ENCODE measurements at regions not wholly inside any gene's neighbourhood (a gene's known extent, or its start where the extent isn't known, plus 50 kb on each side); places are given as distances from the start of the nearest gene placed in this dataset.

- H3K79me1 ChIP-seq (ENCODE audit: low read length): no peaks in the 10 kb centered on the region
- no peaks in the 10 kb centered on the region for H3K9me3 ChIP-seq (ENCODE audit: insufficient read depth, low read depth, low read length)
- H2AFZ ChIP-seq (ENCODE audit: insufficient read depth, low read length, poor library complexity): no peak overlapping the region
- H3K4me2 ChIP-seq (ENCODE audit: low read length): no peak overlapping the region
- no peak overlapping the region for H2BK5ac ChIP-seq (ENCODE audit: low read depth, low read length, poor library complexity)
- H3K18ac ChIP-seq (ENCODE audit: low read length): no peak overlapping the region
- no peaks in the 10 kb centered on the region for H3K79me2 ChIP-seq (ENCODE audit: control insufficient read depth, insufficient read depth, low read length, poor library complexity)
- no CpG with 5 or more reads among the region's 3 CpGs for WGBS (ENCODE audit: extremely low coverage, insufficient coverage, insufficient read length)
- no peak overlapping the region for H3K14ac ChIP-seq (ENCODE audit: low read length)
- H3K4me3 ChIP-seq (ENCODE audit: low read depth, low read length): no peak overlapping the region
- peaks cover 0 to 1% of the 10 kb centered on the region in 2 experiments for H3K36me3 ChIP-seq (ENCODE audit: control insufficient read depth in 1 of 2, insufficient read depth in 2 of 2, low read length in 2 of 2)
- no peak overlapping the region for H2BK120ac ChIP-seq (ENCODE audit: insufficient read depth, low read length, poor library complexity)
- no peak overlapping the region for H2BK12ac ChIP-seq (ENCODE audit: low read length)
- no peak overlapping the region for H4K12ac ChIP-seq (ENCODE audit: low read depth, low read length)
- no peak overlapping the region for H3K27ac ChIP-seq (ENCODE audit: low read depth, low read length)
- no peak overlapping the region for H3K9ac ChIP-seq (ENCODE audit: low read length)
- H4K8ac ChIP-seq (ENCODE audit: low read depth, low read length): no peak overlapping the region
- no peak overlapping the region for H3K4ac ChIP-seq (ENCODE audit: low read depth, low read length)
- no peak overlapping the region for H4K91ac ChIP-seq (ENCODE audit: low read depth, low read length)
- DNase-seq: no peak
- no peak overlapping the region for H3K23ac ChIP-seq (ENCODE audit: low read length)
- no peak overlapping the region for H2AK5ac ChIP-seq (ENCODE audit: low read length)
- no peaks in the 10 kb centered on the region for H3K4me1 ChIP-seq (ENCODE audit: control insufficient read depth in 1 of 2, insufficient read depth in 2 of 2, low read length in 2 of 2)
- no peaks in the 10 kb centered on the region for H3K27me3 ChIP-seq (ENCODE audit: insufficient read depth, low read length)
These were observed 92.6 kb downstream of the BLTP1 start for GRCh38 chr4:122244764-122245163.

- Histone ChIP-seq H2AK5ac (ENCODE audit: low read length) (no peak overlapping the region), H3K9me3 (ENCODE audit: insufficient read depth, low read depth, low read length) (no peaks in the 10 kb centered on the region), H4K12ac (ENCODE audit: low read depth, low read length) (no peak overlapping the region), H3K4me3 (ENCODE audit: low read depth, low read length) (no peak overlapping the region), H3K36me3 (ENCODE audit: control insufficient read depth in 1 of 2, insufficient read depth in 2 of 2, low read length in 2 of 2) (peaks cover 0 to 1% of the 10 kb centered on the region in 2 experiments), H2BK120ac (ENCODE audit: insufficient read depth, low read length, poor library complexity) (no peak overlapping the region), H3K9ac (ENCODE audit: low read length) (no peak overlapping the region), H3K18ac (ENCODE audit: low read length) (no peak overlapping the region), H3K79me1 (ENCODE audit: low read length) (no peaks in the 10 kb centered on the region), H3K27me3 (ENCODE audit: insufficient read depth, low read length) (no peaks in the 10 kb centered on the region), H3K23ac (ENCODE audit: low read length) (no peak overlapping the region), H2BK12ac (ENCODE audit: low read length) (no peak overlapping the region), H2BK5ac (ENCODE audit: low read depth, low read length, poor library complexity) (no peak overlapping the region), H3K27ac (ENCODE audit: low read depth, low read length) (no peak overlapping the region), H4K8ac (ENCODE audit: low read depth, low read length) (no peak overlapping the region), H4K91ac (ENCODE audit: low read depth, low read length) (no peak overlapping the region), H3K4me2 (ENCODE audit: low read length) (no peak overlapping the region), H2AFZ (ENCODE audit: insufficient read depth, low read length, poor library complexity) (no peak overlapping the region), H3K4me1 (ENCODE audit: control insufficient read depth in 1 of 2, insufficient read depth in 2 of 2, low read length in 2 of 2) (no peaks in the 10 kb centered on the region), H3K79me2 (ENCODE audit: control insufficient read depth, insufficient read depth, low read length, poor library complexity) (no peaks in the 10 kb centered on the region), H3K14ac (ENCODE audit: low read length) (no peak overlapping the region), H3K4ac (ENCODE audit: low read depth, low read length) (no peak overlapping the region)
- no CpG with 5 or more reads among the region's 2 CpGs for WGBS (ENCODE audit: extremely low coverage, insufficient coverage, insufficient read length)
- no peak for DNase-seq
These were observed 94.4 kb downstream of the BLTP1 start for GRCh38 chr4:122246551-122246950.

- no peaks in the 10 kb centered on the region for H3K27me3 ChIP-seq (ENCODE audit: insufficient read depth, low read length)
- H4K8ac ChIP-seq (ENCODE audit: low read depth, low read length): no peak overlapping the region
- no peaks in the 10 kb centered on the region for H3K79me2 ChIP-seq (ENCODE audit: control insufficient read depth, insufficient read depth, low read length, poor library complexity)
- H4K12ac ChIP-seq (ENCODE audit: low read depth, low read length): no peak overlapping the region
- no peak overlapping the region for H2BK5ac ChIP-seq (ENCODE audit: low read depth, low read length, poor library complexity)
- H3K9me3 ChIP-seq (ENCODE audit: insufficient read depth, low read depth, low read length): no peaks in the 10 kb centered on the region
- H3K27ac ChIP-seq (ENCODE audit: low read depth, low read length): no peak overlapping the region
- no peak overlapping the region for H3K4me3 ChIP-seq (ENCODE audit: low read depth, low read length)
- H3K4me1 ChIP-seq (ENCODE audit: control insufficient read depth in 1 of 2, insufficient read depth in 2 of 2, low read length in 2 of 2): no peaks in the 10 kb centered on the region
- no peak overlapping the region for H3K4me2 ChIP-seq (ENCODE audit: low read length)
- no CpG with 5 or more reads among the region's 1 CpG for WGBS (ENCODE audit: extremely low coverage, insufficient coverage, insufficient read length)
- H2AK5ac ChIP-seq (ENCODE audit: low read length): no peak overlapping the region
- no peak overlapping the region for H4K91ac ChIP-seq (ENCODE audit: low read depth, low read length)
- no peak for DNase-seq
- peaks cover 10 to 11% of the 10 kb centered on the region in 2 experiments for H3K36me3 ChIP-seq (ENCODE audit: control insufficient read depth in 1 of 2, insufficient read depth in 2 of 2, low read length in 2 of 2)
- no peak overlapping the region for H3K9ac ChIP-seq (ENCODE audit: low read length)
- H2AFZ ChIP-seq (ENCODE audit: insufficient read depth, low read length, poor library complexity): no peak overlapping the region
- no peak overlapping the region for H3K23ac ChIP-seq (ENCODE audit: low read length)
- no peaks in the 10 kb centered on the region for H3K79me1 ChIP-seq (ENCODE audit: low read length)
- H2BK120ac ChIP-seq (ENCODE audit: insufficient read depth, low read length, poor library complexity): no peak overlapping the region
- no peak overlapping the region for H2BK12ac ChIP-seq (ENCODE audit: low read length)
- H3K18ac ChIP-seq (ENCODE audit: low read length): no peak overlapping the region
- H3K4ac ChIP-seq (ENCODE audit: low read depth, low read length): no peak overlapping the region
- no peak overlapping the region for H3K14ac ChIP-seq (ENCODE audit: low read length)
These were observed 97.2 kb downstream of the BLTP1 start for GRCh38 chr4:122249357-122249756.

GRCh38 chr4:122252584-122252983 lies 100.5 kb downstream of the BLTP1 start:
- H4K12ac ChIP-seq (ENCODE audit: low read depth, low read length): no peak overlapping the region
- no peak overlapping the region for H4K8ac ChIP-seq (ENCODE audit: low read depth, low read length)
- H3K23ac ChIP-seq (ENCODE audit: low read length): no peak overlapping the region
- no peak for DNase-seq
- H4K91ac ChIP-seq (ENCODE audit: low read depth, low read length): no peak overlapping the region
- H3K14ac ChIP-seq (ENCODE audit: low read length): no peak overlapping the region
- H2BK5ac ChIP-seq (ENCODE audit: low read depth, low read length, poor library complexity): no peak overlapping the region
- peaks cover 13 to 18% of the 10 kb centered on the region in 2 experiments for H3K36me3 ChIP-seq (ENCODE audit: control insufficient read depth in 1 of 2, insufficient read depth in 2 of 2, low read length in 2 of 2)
- no peak overlapping the region for H3K4me2 ChIP-seq (ENCODE audit: low read length)
- WGBS (ENCODE audit: extremely low coverage, insufficient coverage, insufficient read length): no CpG with 5 or more reads among the region's 4 CpGs
- no peaks in the 10 kb centered on the region for H3K79me1 ChIP-seq (ENCODE audit: low read length)
- H3K9ac ChIP-seq (ENCODE audit: low read length): no peak overlapping the region
- no peak overlapping the region for H3K27ac ChIP-seq (ENCODE audit: low read depth, low read length)
- H2AFZ ChIP-seq (ENCODE audit: insufficient read depth, low read length, poor library complexity): no peak overlapping the region
- no peaks in the 10 kb centered on the region for H3K9me3 ChIP-seq (ENCODE audit: insufficient read depth, low read depth, low read length)
- H3K18ac ChIP-seq (ENCODE audit: low read length): no peak overlapping the region
- H3K4ac ChIP-seq (ENCODE audit: low read depth, low read length): no peak overlapping the region
- H2AK5ac ChIP-seq (ENCODE audit: low read length): no peak overlapping the region
- H2BK12ac ChIP-seq (ENCODE audit: low read length): no peak overlapping the region
- no peak overlapping the region for H3K4me3 ChIP-seq (ENCODE audit: low read depth, low read length)
- H3K4me1 ChIP-seq (ENCODE audit: control insufficient read depth in 1 of 2, insufficient read depth in 2 of 2, low read length in 2 of 2): no peaks in the 10 kb centered on the region
- no peak overlapping the region for H2BK120ac ChIP-seq (ENCODE audit: insufficient read depth, low read length, poor library complexity)
- no peaks in the 10 kb centered on the region for H3K27me3 ChIP-seq (ENCODE audit: insufficient read depth, low read length)
- no peaks in the 10 kb centered on the region for H3K79me2 ChIP-seq (ENCODE audit: control insufficient read depth, insufficient read depth, low read length, poor library complexity)
